Caco-2 (cell line): ENCODE measurements at regions not wholly inside any gene's neighbourhood (a gene's known extent, or its start where the extent isn't known, plus 50 kb on each side); places are given as distances from the start of the nearest gene placed in this dataset.

Experiments
- BruUV-seq: library from RNA; stranded (reverse); fragments of 400-500 nt; replicated peaks from 2 replicates; lab custom pipeline; 2021; lab: Mats Ljungman, UMichigan
- CTCF ChIA-PET: fragments of 300-600 bp; sonication (Branson Sonifier 250); formaldehyde crosslinking; loops from one replicate; lab custom pipeline; 2022; ENCODE audit warnings: antibody characterized with exemption; lab: Charles Lee
- POLR2A ChIA-PET: fragments of 300-600 bp; sonication (Branson Sonifier 250); formaldehyde crosslinking; loops from one replicate; lab custom pipeline; 2022; ENCODE audit warnings: antibody characterized with exemption; lab: Charles Lee
- DNase-seq, 2 experiments: peaks; one replicate each; pipeline versions ENCODE4 v3.0.0 to v3.0.0-alpha.2; 2020 to 2022
- H3K27me3 ChIP-seq: replicated peaks from 2 replicates; pipeline ENCODE4 v1.6.0; 2011; ENCODE audit warnings: low read length; ENCODE audit not compliant: control insufficient read depth, insufficient read depth
- H3K36me3 ChIP-seq: 2 replicates; pipeline ENCODE4 v1.5.1; 2011; ENCODE audit warnings: low read length; ENCODE audit not compliant: control insufficient read depth, insufficient read depth
- H3K4me1 ChIP-seq: fragments of 250-450 bp; sonication (Bioruptor Pico); 2 replicates; pipeline ENCODE4 v1.5.1; 2020; ENCODE audit warnings: mild to moderate bottlenecking
- H3K4me3 ChIP-seq: 2 replicates; pipeline ENCODE4 v1.5.1; 2011; ENCODE audit warnings: low read depth, mild to moderate bottlenecking, control low read depth, low read length
- H3K9me3 ChIP-seq: fragments of 250-450 bp; sonication (Bioruptor Pico); 2 replicates; pipeline ENCODE4 v1.5.1; 2020; ENCODE audit warnings: mild to moderate bottlenecking, moderate library complexity
- H3K27ac Mint-ChIP-seq: one replicate; pipeline ENCODE4 v1.8.0; 2022; ENCODE audit warnings: mixed read lengths; ENCODE audit not compliant: unreplicated experiment
- H3K27me3 Mint-ChIP-seq: one replicate; pipeline ENCODE4 v1.8.0; 2022; ENCODE audit warnings: mixed read lengths; ENCODE audit not compliant: insufficient read depth, unreplicated experiment
- H3K36me3 Mint-ChIP-seq: one replicate; pipeline ENCODE4 v1.8.0; 2022; ENCODE audit warnings: mild to moderate bottlenecking, mixed read lengths; ENCODE audit not compliant: insufficient read depth, unreplicated experiment
- H3K4me1 Mint-ChIP-seq: one replicate; pipeline ENCODE4 v1.8.0; 2022; ENCODE audit warnings: low read depth, mixed read lengths; ENCODE audit not compliant: unreplicated experiment
- H3K4me3 Mint-ChIP-seq: one replicate; pipeline ENCODE4 v1.8.0; 2022; ENCODE audit warnings: mild to moderate bottlenecking, moderate library complexity, mixed read lengths; ENCODE audit not compliant: unreplicated experiment
- H3K9me3 Mint-ChIP-seq: one replicate; pipeline ENCODE4 v1.8.0; 2022; ENCODE audit warnings: mixed read lengths; ENCODE audit not compliant: unreplicated experiment
- intact Hi-C: fragments of 100-400 bp; cut with micrococcal nuclease; formaldehyde crosslinking; loops from one replicate; pipeline ENCODE4 v1.10.0; 2022; ENCODE audit not compliant: unreplicated experiment
- TF ChIP-seq, protein P1 (sequence below), 2 experiments: fragments of 200-600 bp in 1 of 2; IDR thresholded peaks; 1 replicate in 1 of 2; 2 replicates in 1 of 2; pipeline versions ENCODE4 v1.5.1 to v1.8.0; 2011 to 2022; ENCODE audit warnings: antibody characterized with exemption in 1 of 2, control low read depth in 1 of 2, inconsistent platforms in 1 of 2, low read depth in 1 of 2, low read length in 1 of 2, mild to moderate bottlenecking in 1 of 2, moderate library complexity in 1 of 2; ENCODE audit not compliant: insufficient read depth in 1 of 2, severe bottlenecking in 1 of 2, unreplicated experiment in 1 of 2

DNA sequence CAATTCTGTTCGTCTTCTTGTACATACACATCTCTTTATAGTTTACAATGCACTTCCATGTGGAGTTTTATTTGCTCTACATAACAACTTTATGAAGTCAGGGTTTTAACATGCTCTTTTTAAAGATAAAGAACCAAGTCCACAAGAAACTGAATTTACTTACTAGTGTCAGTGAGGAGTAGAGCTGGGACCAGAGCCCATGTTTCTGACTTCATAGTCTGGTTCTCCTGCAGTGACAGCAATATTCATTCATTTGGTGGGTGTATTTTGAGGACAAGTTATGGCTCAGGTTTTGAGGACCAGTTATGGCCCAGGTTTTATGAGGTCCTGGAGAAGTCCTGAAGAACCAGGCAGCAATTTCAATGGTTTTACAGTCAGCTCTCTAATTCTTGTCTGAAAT lies 481.9 kb upstream of the TNC start:
- TF ChIP-seq, protein P1, sequence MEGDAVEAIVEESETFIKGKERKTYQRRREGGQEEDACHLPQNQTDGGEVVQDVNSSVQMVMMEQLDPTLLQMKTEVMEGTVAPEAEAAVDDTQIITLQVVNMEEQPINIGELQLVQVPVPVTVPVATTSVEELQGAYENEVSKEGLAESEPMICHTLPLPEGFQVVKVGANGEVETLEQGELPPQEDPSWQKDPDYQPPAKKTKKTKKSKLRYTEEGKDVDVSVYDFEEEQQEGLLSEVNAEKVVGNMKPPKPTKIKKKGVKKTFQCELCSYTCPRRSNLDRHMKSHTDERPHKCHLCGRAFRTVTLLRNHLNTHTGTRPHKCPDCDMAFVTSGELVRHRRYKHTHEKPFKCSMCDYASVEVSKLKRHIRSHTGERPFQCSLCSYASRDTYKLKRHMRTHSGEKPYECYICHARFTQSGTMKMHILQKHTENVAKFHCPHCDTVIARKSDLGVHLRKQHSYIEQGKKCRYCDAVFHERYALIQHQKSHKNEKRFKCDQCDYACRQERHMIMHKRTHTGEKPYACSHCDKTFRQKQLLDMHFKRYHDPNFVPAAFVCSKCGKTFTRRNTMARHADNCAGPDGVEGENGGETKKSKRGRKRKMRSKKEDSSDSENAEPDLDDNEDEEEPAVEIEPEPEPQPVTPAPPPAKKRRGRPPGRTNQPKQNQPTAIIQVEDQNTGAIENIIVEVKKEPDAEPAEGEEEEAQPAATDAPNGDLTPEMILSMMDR (IDR thresholded peaks at IDR 0.05; ENCODE audit: insufficient read depth in 1 of 2, low read depth in 1 of 2, low read length in 1 of 2, severe bottlenecking in 1 of 2, unreplicated experiment in 1 of 2) = no peak
- Mint-ChIP-seq H3K36me3 (no peaks in the 10 kb centered on the region), H3K27me3 (peaks cover 7% of the 10 kb centered on the region), H3K27ac (no peak overlapping the region), H3K4me1 (no peaks in the 10 kb centered on the region), H3K4me3 (no peak overlapping the region), H3K9me3 (no peaks in the 10 kb centered on the region)
- no peak overlapping the region for H3K4me3 ChIP-seq
- no TSS peak for BruUV-seq
- no peaks in the 10 kb centered on the region for H3K36me3 ChIP-seq
- no peak for DNase-seq
- intact Hi-C loops = loop anchor here (10.0 kb wide), 1 partner anchor 1265 kb away; no protein-coding TSS in a partner anchor
- POLR2A ChIA-PET = no interaction called here
- CTCF ChIA-PET = no interaction called here
- H3K27me3 ChIP-seq = no peaks in the 10 kb centered on the region; the same call in 1 of the 2 replicates
- H3K4me1 ChIP-seq = no peaks in the 10 kb centered on the region
- no peaks in the 10 kb centered on the region for H3K9me3 ChIP-seq

DNA sequence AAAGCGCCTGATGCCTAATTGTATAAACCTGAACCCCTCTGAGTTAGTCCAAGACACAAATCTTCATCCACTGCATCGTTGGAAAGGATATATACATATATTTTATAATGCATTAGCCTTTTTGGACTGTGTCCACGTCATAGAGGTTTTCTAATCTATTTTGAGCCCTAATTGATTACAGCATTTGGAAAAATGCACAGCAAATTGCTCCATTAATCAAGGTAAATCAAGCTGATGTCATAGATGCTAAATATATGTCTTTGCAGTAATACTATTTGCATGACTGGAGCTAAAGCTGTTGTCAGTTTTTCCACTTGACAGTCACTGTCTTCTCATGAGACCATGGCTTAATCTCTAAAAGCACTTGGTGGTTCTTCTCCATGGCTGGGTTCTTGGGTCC lies 483.5 kb upstream of the TNC start:
- intact Hi-C loops = no loop called here
- ChIA-PET POLR2A (no interaction called here), CTCF (no interaction called here)
- H3K9me3 ChIP-seq = no peaks in the 10 kb centered on the region
- Mint-ChIP-seq H3K27me3 (peaks cover 7% of the 10 kb centered on the region), H3K9me3 (no peaks in the 10 kb centered on the region), H3K4me1 (no peaks in the 10 kb centered on the region), H3K4me3 (no peak overlapping the region), H3K36me3 (no peaks in the 10 kb centered on the region), H3K27ac (no peak overlapping the region)
- no peak for DNase-seq
- no TSS peak for BruUV-seq
- H3K4me3 ChIP-seq = no peak overlapping the region
- H3K27me3 ChIP-seq = no peaks in the 10 kb centered on the region
- H3K4me1 ChIP-seq = no peaks in the 10 kb centered on the region
- TF ChIP-seq, protein P1 (IDR thresholded peaks at IDR 0.05; ENCODE audit: insufficient read depth in 1 of 2, low read depth in 1 of 2, low read length in 1 of 2, severe bottlenecking in 1 of 2, unreplicated experiment in 1 of 2) = no peak
- no peaks in the 10 kb centered on the region for H3K36me3 ChIP-seq

DNA sequence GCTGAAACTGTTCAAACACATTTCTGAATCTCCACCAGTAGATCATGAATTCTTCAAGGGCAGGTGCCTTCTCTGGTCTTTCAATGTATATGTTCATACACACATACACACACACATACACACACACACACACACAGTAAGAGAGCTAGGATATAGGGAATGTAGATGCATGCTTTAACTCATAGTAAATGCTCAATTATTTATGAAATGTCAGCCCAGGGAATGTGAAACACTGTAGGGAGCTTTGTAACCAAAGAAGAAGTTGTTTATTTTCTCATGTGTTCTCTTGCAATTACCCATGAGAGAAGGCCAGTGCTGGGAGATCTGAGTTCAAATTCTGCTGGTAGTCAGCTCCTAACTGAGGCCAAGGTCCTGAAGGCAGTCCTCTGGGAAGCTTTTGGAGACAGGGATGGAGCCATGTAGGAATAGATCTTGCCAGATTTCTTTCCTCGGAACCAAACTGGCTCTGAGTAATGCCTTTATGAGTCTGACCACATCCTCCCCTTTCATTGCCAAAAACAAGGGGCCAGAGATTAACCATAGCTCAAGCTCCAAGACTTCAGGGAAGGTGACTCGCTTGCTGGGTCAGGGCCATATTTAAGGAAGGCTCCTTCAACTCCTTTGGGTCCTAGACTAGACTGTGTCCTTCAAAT lies 487.0 kb upstream of the TNC start:
- POLR2A ChIA-PET = no interaction called here

More for the DNA sequence above, 487.0 kb upstream of the TNC start:
- DNase-seq = no peak
- H3K4me3 Mint-ChIP-seq = no peak overlapping the region
- no peak overlapping the region for H3K4me3 ChIP-seq
- no peaks in the 10 kb centered on the region for H3K36me3 Mint-ChIP-seq
- no peaks in the 10 kb centered on the region for H3K9me3 ChIP-seq
- H3K4me1 Mint-ChIP-seq = no peaks in the 10 kb centered on the region
- H3K36me3 ChIP-seq = no peaks in the 10 kb centered on the region
- no peaks in the 10 kb centered on the region for H3K4me1 ChIP-seq
- BruUV-seq = no TSS peak
- no peaks in the 10 kb centered on the region for H3K9me3 Mint-ChIP-seq
- peaks cover 7% of the 10 kb centered on the region for H3K27me3 Mint-ChIP-seq
- CTCF ChIA-PET = no interaction called here
- no peak overlapping the region for H3K27ac Mint-ChIP-seq
- no peaks in the 10 kb centered on the region for H3K27me3 ChIP-seq
- TF ChIP-seq, protein P1 (IDR thresholded peaks at IDR 0.05; ENCODE audit: insufficient read depth in 1 of 2, low read depth in 1 of 2, low read length in 1 of 2, severe bottlenecking in 1 of 2, unreplicated experiment in 1 of 2) = no peak
- intact Hi-C loops = no loop called here
